Mammary epithelial cell (primary cell): ENCODE measurements at regions not wholly inside any gene's neighbourhood (a gene's known extent, or its start where the extent isn't known, plus 50 kb on each side); places are given as distances from the start of the nearest gene placed in this dataset.

Experiments
- CTCF ChIP-seq, 2 donors: IDR thresholded peaks in 1 of 2; conservative IDR thresholded peaks in 1 of 2; 2 replicates each; pipeline ENCODE4 v1.5.1; 2011 to 2012; ENCODE audit warnings: inconsistent platforms in 2 of 2, low read length in 2 of 2, mild to moderate bottlenecking in 2 of 2, control low read depth in 1 of 2, low read depth in 1 of 2; ENCODE audit not compliant: insufficient read depth in 1 of 2; ENCODE audit errors: extremely low read depth in 1 of 2
- EZH2 ChIP-seq: IDR thresholded peaks from 2 replicates; pipeline ENCODE4 v1.6.1; 2012; ENCODE audit warnings: low read length, inconsistent platforms, borderline replicate concordance

GRCh38 chr12:92402415-92402814 is 256.8 kb upstream of the BTG1 start:
- TF ChIP-seq CTCF (conservative IDR thresholded peaks at IDR 0.05 in 1 of 2, IDR thresholded peaks at IDR 0.05 in 1 of 2; ENCODE audit: extremely low read depth in 1 of 2, insufficient read depth in 1 of 2, low read depth in 1 of 2, low read length in 2 of 2) (no peak), EZH2 (no peak)
